NCI-H345 treated with DMSO at 0.1 percent for 48 hours (cell line): ENCODE measurements at regions not wholly inside any gene's neighbourhood (a gene's known extent, or its start where the extent isn't known, plus 50 kb on each side); places are given as distances from the start of the nearest gene placed in this dataset.
"Not testable (repeated sequence)": the region's sequence is repeated elsewhere in the genome, so short reads cannot be mapped to it uniquely, and the experiment has no call there.

Source experiments
- DNase-seq: peaks from one replicate; lab custom pipeline; 2025; ENCODE audit not compliant: unreplicated experiment; lab: John Stamatoyannopoulos, UW

- no peak for DNase-seq
Measured at GRCh38 chr1:60891281-60891680, 191.1 kb upstream of the NFIA start.

- DNase-seq = no peak
Measured at GRCh38 chr1:60890664-60891063, 191.7 kb upstream of the NFIA start.

- DNase-seq = no peak
Measured at GRCh38 chr1:60889709-60890108, 192.7 kb upstream of the NFIA start.

- no peak for DNase-seq
Measured at GRCh38 chr1:60888126-60888525, 194.2 kb upstream of the NFIA start.

- no peak for DNase-seq
Measured at GRCh38 chr1:60886793-60887331, 195.5 kb upstream of the NFIA start.

GRCh38 chr1:60886090-60886489 lies 196.3 kb upstream of the NFIA start:
- no peak for DNase-seq

- no peak for DNase-seq
Measured at GRCh38 chr1:60880202-60880601, 202.2 kb upstream of the NFIA start.

GRCh38 chr1:60878323-60878722 lies 204.0 kb upstream of the NFIA start:
- DNase-seq = no peak

GRCh38 chr1:60877376-60877775 lies 205.0 kb upstream of the NFIA start:
- DNase-seq = no peak

- DNase-seq = no peak
Measured at GRCh38 chr1:60876952-60877351, 205.4 kb upstream of the NFIA start.

GRCh38 chr1:60875138-60875537 lies 207.2 kb upstream of the NFIA start:
- DNase-seq = no peak

- no peak for DNase-seq
Measured at GRCh38 chr1:60874718-60875117, 207.6 kb upstream of the NFIA start.

GRCh38 chr1:60873396-60873795 lies 209.0 kb upstream of the NFIA start:
- DNase-seq = not testable (repeated sequence)

GRCh38 chr1:60872426-60873054 lies 209.8 kb upstream of the NFIA start:
- no peak for DNase-seq

GRCh38 chr1:60870269-60870865 lies 212.0 kb upstream of the NFIA start:
- DNase-seq = no peak

GRCh38 chr1:60868901-60869663 lies 213.3 kb upstream of the NFIA start:
- no peak for DNase-seq

- DNase-seq = no peak
Measured at GRCh38 chr1:60867782-60868181, 214.6 kb upstream of the NFIA start.

GRCh38 chr1:60866917-60867531 lies 215.3 kb upstream of the NFIA start:
- no peak for DNase-seq

GRCh38 chr1:60866226-60866900 lies 216.0 kb upstream of the NFIA start:
- no peak for DNase-seq

- no peak for DNase-seq
Measured at GRCh38 chr1:60865166-60865565, 217.2 kb upstream of the NFIA start.

- DNase-seq = no peak
Measured at GRCh38 chr1:60864722-60865121, 217.6 kb upstream of the NFIA start.
